ENCODE measurements at regions not wholly inside any gene's neighbourhood (a gene's known extent, or its start where the extent isn't known, plus 50 kb on each side); places are given as distances from the start of the nearest gene placed in this dataset.

- TF ChIP-seq, protein P1, sequence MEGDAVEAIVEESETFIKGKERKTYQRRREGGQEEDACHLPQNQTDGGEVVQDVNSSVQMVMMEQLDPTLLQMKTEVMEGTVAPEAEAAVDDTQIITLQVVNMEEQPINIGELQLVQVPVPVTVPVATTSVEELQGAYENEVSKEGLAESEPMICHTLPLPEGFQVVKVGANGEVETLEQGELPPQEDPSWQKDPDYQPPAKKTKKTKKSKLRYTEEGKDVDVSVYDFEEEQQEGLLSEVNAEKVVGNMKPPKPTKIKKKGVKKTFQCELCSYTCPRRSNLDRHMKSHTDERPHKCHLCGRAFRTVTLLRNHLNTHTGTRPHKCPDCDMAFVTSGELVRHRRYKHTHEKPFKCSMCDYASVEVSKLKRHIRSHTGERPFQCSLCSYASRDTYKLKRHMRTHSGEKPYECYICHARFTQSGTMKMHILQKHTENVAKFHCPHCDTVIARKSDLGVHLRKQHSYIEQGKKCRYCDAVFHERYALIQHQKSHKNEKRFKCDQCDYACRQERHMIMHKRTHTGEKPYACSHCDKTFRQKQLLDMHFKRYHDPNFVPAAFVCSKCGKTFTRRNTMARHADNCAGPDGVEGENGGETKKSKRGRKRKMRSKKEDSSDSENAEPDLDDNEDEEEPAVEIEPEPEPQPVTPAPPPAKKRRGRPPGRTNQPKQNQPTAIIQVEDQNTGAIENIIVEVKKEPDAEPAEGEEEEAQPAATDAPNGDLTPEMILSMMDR (IDR thresholded peaks at IDR 0.05) = no peak
- no peak for TF ChIP-seq POLR2A (IDR thresholded peaks at IDR 0.05)
Measured at GRCh38 chr1:56183151-56183550, 396.2 kb downstream of the PLPP3 start.

All from ovary (tissue), 3 donors.